ENCODE measurements at regions not wholly inside any gene's neighbourhood (a gene's known extent, or its start where the extent isn't known, plus 50 kb on each side); places are given as distances from the start of the nearest gene placed in this dataset.

DNA sequence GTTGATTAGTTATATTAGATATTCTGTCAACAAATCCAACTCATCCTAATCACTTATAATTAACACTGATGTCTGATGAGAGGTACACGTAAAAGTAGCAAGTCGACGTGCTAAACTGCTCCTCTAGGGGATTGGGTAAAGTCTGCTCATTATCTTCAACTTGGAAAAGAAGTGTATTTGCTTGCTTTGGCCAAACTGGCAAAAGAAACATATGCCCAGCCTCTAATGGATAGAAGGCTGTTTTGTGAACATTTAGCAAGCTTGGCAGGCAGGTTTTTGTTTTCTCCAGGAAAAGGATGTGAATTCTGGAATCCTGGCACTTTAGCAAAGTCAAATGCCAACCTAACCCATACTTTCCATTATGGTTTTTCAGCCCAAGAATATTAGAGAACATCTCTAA, 264.8 kb downstream of the TBL1XR1 start:
- TF ChIP-seq, protein P1, sequence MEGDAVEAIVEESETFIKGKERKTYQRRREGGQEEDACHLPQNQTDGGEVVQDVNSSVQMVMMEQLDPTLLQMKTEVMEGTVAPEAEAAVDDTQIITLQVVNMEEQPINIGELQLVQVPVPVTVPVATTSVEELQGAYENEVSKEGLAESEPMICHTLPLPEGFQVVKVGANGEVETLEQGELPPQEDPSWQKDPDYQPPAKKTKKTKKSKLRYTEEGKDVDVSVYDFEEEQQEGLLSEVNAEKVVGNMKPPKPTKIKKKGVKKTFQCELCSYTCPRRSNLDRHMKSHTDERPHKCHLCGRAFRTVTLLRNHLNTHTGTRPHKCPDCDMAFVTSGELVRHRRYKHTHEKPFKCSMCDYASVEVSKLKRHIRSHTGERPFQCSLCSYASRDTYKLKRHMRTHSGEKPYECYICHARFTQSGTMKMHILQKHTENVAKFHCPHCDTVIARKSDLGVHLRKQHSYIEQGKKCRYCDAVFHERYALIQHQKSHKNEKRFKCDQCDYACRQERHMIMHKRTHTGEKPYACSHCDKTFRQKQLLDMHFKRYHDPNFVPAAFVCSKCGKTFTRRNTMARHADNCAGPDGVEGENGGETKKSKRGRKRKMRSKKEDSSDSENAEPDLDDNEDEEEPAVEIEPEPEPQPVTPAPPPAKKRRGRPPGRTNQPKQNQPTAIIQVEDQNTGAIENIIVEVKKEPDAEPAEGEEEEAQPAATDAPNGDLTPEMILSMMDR (IDR thresholded peaks at IDR 0.05; ENCODE audit: borderline replicate concordance, extremely low read depth, low read length, poor library complexity, severe bottlenecking) = no peak
- TF ChIP-seq EZH2 (IDR thresholded peaks at IDR 0.05; ENCODE audit: borderline replicate concordance, low read depth, low read length, severe bottlenecking) = no peak
